ENCODE measurements at regions not wholly inside any gene's neighbourhood (a gene's known extent, or its start where the extent isn't known, plus 50 kb on each side); places are given as distances from the start of the nearest gene placed in this dataset.

DNA sequence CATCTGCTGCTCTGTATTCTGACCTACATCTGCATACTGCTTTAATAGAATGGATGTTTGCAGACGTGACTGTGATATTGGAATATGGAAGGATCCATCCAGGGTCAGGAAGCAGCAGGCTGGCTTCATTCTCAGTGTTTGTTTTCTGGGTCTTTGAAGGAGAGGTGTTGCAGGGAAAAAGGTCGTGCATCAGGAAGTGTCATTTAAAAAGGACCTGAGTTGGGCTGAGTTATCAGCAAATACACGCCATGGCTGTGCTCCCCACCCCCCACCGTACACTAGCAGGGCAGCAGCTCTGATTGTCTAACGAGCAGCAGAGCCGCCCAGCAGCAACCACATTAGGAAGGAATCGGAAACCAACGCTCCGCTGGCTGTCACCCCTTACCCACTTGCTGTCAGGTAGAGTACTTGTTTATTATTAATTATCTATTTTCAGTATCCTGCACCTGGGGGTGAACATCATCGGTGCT lies 63.1 kb upstream of the STEAP1B start:
- TF ChIP-seq, protein P1, sequence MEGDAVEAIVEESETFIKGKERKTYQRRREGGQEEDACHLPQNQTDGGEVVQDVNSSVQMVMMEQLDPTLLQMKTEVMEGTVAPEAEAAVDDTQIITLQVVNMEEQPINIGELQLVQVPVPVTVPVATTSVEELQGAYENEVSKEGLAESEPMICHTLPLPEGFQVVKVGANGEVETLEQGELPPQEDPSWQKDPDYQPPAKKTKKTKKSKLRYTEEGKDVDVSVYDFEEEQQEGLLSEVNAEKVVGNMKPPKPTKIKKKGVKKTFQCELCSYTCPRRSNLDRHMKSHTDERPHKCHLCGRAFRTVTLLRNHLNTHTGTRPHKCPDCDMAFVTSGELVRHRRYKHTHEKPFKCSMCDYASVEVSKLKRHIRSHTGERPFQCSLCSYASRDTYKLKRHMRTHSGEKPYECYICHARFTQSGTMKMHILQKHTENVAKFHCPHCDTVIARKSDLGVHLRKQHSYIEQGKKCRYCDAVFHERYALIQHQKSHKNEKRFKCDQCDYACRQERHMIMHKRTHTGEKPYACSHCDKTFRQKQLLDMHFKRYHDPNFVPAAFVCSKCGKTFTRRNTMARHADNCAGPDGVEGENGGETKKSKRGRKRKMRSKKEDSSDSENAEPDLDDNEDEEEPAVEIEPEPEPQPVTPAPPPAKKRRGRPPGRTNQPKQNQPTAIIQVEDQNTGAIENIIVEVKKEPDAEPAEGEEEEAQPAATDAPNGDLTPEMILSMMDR (IDR thresholded peaks at IDR 0.05), result no peak
- TF ChIP-seq TFCP2L1 (CRISPR knock-in tag; IDR thresholded peaks at IDR 0.05), result no peak
- no peak for TF ChIP-seq RNF2 (IDR thresholded peaks at IDR 0.05; ENCODE audit: borderline replicate concordance, low read depth)
